GM12873 (cell line): ENCODE measurements at regions not wholly inside any gene's neighbourhood (a gene's known extent, or its start where the extent isn't known, plus 50 kb on each side); places are given as distances from the start of the nearest gene placed in this dataset.

Experiments used
- CTCF ChIP-seq: IDR thresholded peaks from 2 replicates; pipeline ENCODE4 v1.5.1; 2012; ENCODE audit warnings: low read depth, mild to moderate bottlenecking, moderate library complexity, low read length, control low read depth; ENCODE audit not compliant: insufficient read depth; ENCODE audit errors: missing control alignments

- no peak for TF ChIP-seq CTCF
These were observed 55.7 kb upstream of the CTAGE1 start for GRCh38 chr18:22473366-22473765.

GRCh38 chr18:22475426-22476100 lies 57.8 kb upstream of the CTAGE1 start:
- no peak for TF ChIP-seq CTCF

- no peak for TF ChIP-seq CTCF
These were observed 59.5 kb upstream of the CTAGE1 start for GRCh38 chr18:22477222-22477621.

GRCh38 chr18:22482948-22483347 lies 65.2 kb upstream of the CTAGE1 start:
- TF ChIP-seq CTCF, result no peak

- TF ChIP-seq CTCF, result no peak
These were observed 65.7 kb upstream of the CTAGE1 start for GRCh38 chr18:22483407-22483806.

GRCh38 chr18:22484471-22484870 lies 66.8 kb upstream of the CTAGE1 start:
- no peak for TF ChIP-seq CTCF

GRCh38 chr18:22485808-22486244 lies 68.1 kb upstream of the CTAGE1 start:
- TF ChIP-seq CTCF, result no peak
